Pons (tissue), 1 donor: ENCODE measurements at regions not wholly inside any gene's neighbourhood (a gene's known extent, or its start where the extent isn't known, plus 50 kb on each side); places are given as distances from the start of the nearest gene placed in this dataset.
"Not testable (repeated sequence)": the region's sequence is repeated elsewhere in the genome, so short reads cannot be mapped to it uniquely, and the experiment has no call there.

Experiments used
- DNase-seq: peaks from one replicate; pipeline ENCODE4 v3.0.0-alpha.2; 2016; ENCODE audit warnings: low spot score

GRCh38 chr12:65684906-65685305 is 139.4 kb upstream of the HMGA2 start:
- no peak for DNase-seq

- DNase-seq: peak; percentile 37
These were observed 138.8 kb upstream of the HMGA2 start for GRCh38 chr12:65685514-65685913.

DNA sequence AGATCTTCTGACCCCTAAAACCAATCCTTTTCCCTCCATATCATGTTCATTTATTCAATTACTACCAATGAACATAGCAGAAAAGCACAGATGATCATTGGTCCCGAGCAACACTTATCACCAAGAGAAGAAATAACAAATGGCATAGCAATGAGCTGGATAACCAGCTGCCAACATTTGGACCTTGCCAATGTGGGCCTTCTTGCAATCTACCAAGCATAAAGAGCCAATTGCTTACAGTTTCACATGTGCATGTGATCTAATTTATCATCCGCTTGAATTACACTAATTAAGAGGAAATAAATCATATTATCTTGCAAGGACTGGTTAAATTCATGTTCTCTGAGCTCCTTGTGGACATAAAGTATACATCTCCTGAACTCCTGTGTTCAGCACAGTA is 134.8 kb upstream of the HMGA2 start:
- DNase-seq: no peak

DNA sequence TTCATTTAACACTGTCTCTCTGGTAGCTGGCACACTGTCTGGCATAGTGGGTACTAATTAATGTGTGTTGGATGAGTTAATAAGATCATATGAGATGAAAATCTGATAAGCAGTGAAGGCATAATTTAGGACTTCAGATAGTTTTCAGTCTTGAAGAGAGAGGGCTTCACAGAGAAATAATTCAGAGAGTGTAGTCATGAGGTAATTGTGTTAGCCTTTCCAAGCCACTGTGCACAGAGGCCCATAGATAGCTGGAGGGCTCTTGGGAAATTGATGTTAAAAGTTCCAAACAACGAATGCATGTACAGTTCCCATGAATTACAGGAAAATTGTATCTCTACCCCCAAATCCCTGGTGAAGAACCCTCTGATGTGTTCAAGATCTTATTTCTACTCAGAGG is 133.8 kb upstream of the HMGA2 start:
- DNase-seq: no peak

GRCh38 chr12:65694130-65694529 is 130.2 kb upstream of the HMGA2 start:
- DNase-seq: no peak

DNA sequence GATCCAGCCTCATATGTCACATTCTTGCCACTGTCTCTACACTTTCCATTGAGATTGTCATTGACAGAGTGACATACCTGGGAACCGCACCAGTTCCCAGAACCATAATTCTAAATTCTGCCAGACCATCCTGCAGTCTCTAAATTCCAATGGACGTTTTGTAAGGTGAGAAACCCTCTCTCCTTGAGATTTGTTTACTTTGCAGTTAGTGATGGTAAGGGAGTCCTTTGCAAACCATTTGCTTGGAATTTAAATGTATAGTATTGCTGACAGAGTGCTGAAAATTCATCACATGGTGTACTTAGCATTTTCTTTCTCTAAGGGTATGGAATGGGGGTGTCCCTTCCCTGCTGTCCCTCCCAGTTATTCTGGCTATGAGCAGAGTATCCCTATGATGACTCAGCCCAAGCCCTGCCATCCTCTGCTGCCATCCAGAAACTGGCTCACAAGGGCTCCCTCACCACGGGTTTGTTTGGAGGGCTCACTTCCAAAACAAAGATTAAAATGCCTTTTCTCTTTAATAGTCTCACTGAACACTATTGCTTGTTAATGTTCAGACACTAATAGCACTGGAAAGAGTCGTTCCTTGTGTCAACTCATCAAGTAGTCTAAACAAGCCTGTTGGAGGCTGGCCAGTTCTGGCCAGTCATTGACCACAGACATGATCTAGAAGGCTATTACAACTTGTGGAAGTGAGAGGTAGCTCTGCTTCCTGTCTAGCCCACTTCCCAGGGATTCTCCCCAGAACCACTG is 129.0 kb upstream of the HMGA2 start:
- DNase-seq: peak; percentile 9

- DNase-seq: no peak
These were observed 128.1 kb upstream of the HMGA2 start for GRCh38 chr12:65696227-65696626.

- no peak for DNase-seq
These were observed 125.0 kb upstream of the HMGA2 start for GRCh38 chr12:65699251-65699650.

DNA sequence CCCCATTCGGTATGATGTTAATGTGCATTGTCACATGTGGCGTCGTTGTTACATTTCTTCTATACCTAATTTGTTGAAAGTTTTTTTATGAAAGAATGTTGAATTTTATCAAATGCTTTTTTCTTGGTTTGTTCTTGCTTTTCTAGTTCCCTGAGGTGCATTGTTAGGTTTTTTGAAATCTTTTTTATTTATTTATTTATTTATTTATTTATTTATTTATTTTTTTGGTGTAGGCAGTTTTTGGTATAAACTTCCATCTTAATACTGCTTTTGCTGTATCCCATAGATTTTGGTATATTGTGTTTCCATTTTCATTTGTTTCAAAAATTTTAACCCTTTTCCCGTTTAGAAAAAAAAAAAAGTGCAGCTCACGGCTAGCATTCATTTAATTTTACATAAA is 121.1 kb upstream of the HMGA2 start:
- no peak for DNase-seq

- no peak for DNase-seq
These were observed 118.9 kb upstream of the HMGA2 start for GRCh38 chr12:65705380-65705876.

DNA sequence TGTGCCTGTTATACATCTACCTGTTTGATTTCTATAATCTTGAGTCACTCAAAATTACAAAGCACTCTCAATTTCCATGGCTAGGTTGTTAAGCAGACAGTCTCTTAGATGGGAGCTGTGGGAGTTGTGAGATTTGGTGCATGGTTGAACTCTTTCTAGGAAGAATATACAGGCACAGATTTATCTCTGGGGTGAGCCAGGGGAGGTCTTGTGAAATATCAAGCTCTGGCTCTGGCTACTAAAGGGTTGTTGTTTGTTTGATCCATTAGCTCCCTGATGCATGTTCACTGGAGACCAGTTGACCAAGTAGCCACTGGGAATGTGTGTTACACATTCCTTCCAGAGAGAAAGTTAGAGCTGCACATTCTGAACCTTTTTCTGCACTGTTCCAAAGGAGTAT is 117.2 kb upstream of the HMGA2 start:
- DNase-seq: no peak

DNA sequence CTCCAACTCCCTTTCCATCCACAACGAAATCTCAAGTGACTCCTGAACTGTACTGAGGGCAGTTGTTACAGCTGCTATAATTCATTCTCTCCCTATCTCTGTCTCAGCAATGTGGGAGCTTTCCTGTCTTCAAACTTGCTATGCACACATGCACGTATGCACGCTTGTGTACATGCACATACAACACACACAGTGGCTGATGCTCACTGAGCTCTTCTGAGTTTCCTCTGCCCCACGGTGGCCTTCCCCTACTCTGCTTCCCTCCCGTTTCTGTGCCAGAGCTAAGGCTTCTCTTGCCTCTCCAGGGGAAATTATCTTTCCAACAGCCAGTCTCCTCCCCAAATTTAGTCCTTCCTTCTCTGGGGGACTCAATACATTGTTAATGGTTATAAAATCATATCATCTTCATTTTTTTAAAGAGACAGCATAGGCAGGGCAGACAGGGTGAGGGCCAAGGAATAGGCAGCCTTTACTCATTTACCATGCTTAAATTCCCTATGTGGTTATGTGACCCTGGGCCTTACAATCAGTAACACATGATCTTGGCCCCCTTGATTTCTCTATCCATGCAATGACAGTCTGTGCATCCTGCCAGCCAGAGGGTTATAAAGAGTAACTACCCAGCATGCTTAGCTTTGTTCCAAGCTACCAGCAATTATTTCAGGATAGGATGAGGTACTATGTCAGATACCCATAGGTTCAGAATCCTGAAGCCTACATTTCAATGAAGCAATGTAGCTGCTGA is 111.9 kb upstream of the HMGA2 start:
- no peak for DNase-seq

DNA sequence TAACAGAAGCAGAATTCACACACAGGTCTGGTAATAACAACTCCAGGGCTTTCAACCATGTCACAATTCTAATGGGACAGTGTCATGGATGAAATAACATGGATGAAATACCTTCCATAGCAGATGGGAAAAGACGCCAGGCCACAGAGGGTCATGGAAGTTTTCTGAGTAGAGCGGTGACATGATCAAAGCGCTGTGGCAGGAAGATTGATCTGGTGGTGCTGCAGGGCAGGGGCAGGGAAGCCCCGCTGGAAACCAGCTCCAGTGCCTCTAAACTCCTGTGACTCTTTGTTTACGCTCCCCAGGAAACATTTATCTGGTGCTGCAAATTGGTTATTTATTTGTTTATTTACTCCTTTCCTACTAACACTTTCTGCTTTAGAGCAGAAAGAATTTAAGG is 108.3 kb upstream of the HMGA2 start:
- DNase-seq: no peak

DNA sequence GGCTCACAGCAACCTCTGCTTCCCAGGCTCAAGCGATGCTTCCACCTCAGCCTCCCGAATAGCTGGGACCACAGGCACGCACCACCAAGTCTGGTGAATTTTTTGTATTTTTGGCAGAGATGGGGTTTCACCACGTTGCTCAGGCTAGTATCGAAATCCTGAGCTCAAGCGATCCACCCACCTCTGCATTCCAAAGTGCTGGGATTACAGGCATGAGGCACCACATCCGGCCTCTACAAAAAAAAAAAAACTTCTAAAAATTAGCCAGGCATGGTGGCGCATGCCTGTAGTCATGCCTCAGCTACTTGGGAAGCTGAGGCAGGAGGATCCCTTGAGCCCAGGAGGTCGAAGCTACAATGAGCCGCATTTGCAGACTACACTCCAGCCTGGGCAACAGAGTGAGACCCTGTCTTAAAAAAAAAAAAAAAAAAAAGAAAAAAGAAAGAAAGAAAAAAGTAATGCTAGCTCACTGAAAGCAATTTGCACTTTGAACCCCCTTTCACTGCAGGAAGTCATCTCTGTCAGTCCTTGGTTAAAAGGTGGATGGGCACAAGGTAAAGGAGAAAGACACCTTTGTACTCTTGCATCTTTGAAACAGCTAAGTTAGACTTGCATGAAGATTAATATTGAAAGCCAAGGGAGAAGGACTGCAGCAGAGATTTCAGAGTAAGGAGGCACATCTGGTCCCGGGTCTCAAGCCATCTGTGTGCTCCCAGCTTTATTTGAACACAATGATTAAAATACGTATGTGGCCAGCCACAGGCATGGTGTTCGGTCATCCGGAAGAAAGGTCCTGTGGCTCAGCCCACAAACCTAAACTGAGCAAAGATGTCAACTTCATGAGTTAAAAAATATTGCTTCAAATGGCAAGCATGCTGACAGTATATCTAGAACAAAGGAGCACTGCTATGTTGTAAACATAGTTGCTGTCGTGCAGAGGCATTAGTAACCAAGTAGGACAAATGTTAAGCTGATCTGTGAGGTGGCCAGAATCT is 103.8 kb upstream of the HMGA2 start:
- DNase-seq: no peak

DNA sequence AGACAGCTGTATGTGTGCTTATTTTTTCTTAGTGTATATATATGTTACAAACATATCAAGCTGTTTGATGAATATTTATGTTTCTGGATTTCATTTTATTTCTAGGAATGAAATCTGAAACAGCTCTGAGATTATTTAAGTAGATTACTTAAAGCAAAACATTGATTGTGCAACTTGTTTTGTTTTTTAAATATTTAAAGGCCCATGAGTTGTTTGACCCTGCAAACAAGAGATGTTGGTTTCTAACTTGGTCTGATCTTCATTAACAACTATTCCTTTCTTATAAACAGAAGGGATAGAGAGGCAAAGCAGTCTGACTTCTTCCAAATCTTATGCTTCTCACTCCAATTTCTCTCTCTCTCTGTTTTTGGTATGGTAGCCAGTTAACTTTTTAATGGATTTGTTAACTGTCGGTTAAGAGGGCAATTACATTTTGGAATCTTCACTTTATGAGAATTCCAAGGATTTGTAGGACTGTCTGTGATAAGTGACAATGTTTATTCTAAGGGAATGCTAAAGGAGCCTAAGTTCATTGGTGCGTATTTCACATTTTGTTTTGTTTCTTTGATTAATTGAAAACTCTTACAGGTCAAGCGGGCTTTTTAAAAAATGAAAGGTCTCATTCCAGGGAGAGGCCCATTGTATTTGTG is 102.6 kb upstream of the HMGA2 start:
- DNase-seq: no peak

- no peak for DNase-seq
These were observed 98.9 kb upstream of the HMGA2 start for GRCh38 chr12:65725376-65725775.

GRCh38 chr12:65728455-65728847 is 95.8 kb upstream of the HMGA2 start:
- DNase-seq: no peak

GRCh38 chr12:65728848-65729793 is 95.2 kb upstream of the HMGA2 start:
- no peak for DNase-seq

- no peak for DNase-seq
These were observed 92.5 kb upstream of the HMGA2 start for GRCh38 chr12:65731771-65732170.

- DNase-seq: not testable (repeated sequence)
These were observed 90.6 kb upstream of the HMGA2 start for GRCh38 chr12:65733643-65734042.

- no peak for DNase-seq
These were observed 90.1 kb upstream of the HMGA2 start for GRCh38 chr12:65734226-65734625.
